ENCODE measurements at regions not wholly inside any gene's neighbourhood (a gene's known extent, or its start where the extent isn't known, plus 50 kb on each side); places are given as distances from the start of the nearest gene placed in this dataset.

DNA sequence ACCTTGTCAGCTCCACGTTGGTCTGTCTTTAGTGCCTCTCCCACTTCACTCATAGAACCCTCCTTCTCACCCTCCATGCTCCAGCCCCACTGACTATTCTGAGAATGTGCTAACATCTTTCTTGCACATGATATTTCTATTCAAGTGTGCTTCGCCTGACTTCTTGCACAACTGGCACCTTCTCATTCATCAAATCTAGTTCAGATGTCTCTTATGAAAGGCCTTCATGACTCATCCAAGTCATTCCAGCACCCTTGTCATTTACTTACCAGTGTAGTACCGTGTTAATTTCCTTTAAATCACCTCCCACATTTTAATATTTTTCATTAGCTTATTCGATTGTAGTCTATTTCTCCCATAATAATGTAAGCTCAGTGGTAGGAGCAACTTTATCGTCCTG is 197.8 kb upstream of the PIRT start:
- no peaks in the 10 kb centered on the region for H3K36me3 Mint-ChIP-seq (ENCODE audit: low read depth)
- H3K27me3 Mint-ChIP-seq (ENCODE audit: low read depth) = no peaks in the 10 kb centered on the region
- H3K9me3 Mint-ChIP-seq = peaks cover 18% of the 10 kb centered on the region
- no peak overlapping the region for H3K4me3 Mint-ChIP-seq
- H3K4me1 Mint-ChIP-seq = no peaks in the 10 kb centered on the region
- TF ChIP-seq, protein P1, sequence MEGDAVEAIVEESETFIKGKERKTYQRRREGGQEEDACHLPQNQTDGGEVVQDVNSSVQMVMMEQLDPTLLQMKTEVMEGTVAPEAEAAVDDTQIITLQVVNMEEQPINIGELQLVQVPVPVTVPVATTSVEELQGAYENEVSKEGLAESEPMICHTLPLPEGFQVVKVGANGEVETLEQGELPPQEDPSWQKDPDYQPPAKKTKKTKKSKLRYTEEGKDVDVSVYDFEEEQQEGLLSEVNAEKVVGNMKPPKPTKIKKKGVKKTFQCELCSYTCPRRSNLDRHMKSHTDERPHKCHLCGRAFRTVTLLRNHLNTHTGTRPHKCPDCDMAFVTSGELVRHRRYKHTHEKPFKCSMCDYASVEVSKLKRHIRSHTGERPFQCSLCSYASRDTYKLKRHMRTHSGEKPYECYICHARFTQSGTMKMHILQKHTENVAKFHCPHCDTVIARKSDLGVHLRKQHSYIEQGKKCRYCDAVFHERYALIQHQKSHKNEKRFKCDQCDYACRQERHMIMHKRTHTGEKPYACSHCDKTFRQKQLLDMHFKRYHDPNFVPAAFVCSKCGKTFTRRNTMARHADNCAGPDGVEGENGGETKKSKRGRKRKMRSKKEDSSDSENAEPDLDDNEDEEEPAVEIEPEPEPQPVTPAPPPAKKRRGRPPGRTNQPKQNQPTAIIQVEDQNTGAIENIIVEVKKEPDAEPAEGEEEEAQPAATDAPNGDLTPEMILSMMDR (IDR thresholded peaks at IDR 0.05; ENCODE audit: unreplicated experiment in 3 of 3) = no peak
- no peak overlapping the region for H3K27ac Mint-ChIP-seq

DNA sequence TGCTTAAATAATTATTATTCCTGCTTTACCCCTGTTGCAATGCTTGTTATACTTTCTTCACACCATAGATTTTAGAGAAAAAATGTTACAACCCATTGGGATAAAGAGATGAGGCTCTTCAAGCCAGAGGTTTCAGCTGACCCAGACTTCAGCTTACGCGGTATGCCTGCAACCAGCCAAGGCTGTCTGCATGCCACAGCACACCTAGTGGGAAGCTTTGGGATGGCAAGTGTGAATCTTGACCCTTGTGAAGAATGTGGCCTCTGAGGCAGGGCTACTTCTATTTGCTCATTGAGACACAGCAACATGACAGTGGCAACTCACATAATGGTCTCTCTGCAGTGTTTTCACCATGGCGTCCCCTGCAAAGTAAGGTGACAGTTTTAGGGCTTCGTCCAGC is 193.9 kb upstream of the PIRT start:
- no peaks in the 10 kb centered on the region for H3K36me3 Mint-ChIP-seq (ENCODE audit: low read depth)
- H3K27me3 Mint-ChIP-seq (ENCODE audit: low read depth) = no peaks in the 10 kb centered on the region
- H3K27ac Mint-ChIP-seq = no peak overlapping the region
- TF ChIP-seq, protein P1 (IDR thresholded peaks at IDR 0.05; ENCODE audit: unreplicated experiment in 3 of 3) = no peak
- H3K4me3 Mint-ChIP-seq = no peak overlapping the region
- H3K4me1 Mint-ChIP-seq = no peaks in the 10 kb centered on the region
- peaks cover 10% of the 10 kb centered on the region for H3K9me3 Mint-ChIP-seq

DNA sequence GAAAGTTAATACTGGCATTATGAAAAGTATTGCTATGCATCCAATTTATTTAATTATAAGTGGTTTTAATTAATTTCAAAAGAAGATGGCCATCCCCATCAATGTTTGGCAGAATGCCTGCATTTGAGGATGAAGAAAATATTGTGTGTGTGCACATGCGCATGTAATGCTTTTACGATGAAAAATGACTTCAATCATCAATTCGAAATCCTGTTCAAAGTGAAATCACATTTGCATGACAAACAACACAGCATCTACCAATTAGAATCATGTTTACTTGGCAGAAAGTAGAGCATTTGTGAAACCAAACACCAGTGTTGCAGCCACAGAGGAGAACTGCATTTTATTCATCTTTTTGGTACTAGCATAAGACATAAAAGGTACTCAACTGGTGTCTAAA is 191.9 kb upstream of the PIRT start:
- TF ChIP-seq, protein P1 (IDR thresholded peaks at IDR 0.05; ENCODE audit: unreplicated experiment in 3 of 3) = no peak
- no peak overlapping the region for H3K4me3 Mint-ChIP-seq
- H3K36me3 Mint-ChIP-seq (ENCODE audit: low read depth) = no peaks in the 10 kb centered on the region
- no peaks in the 10 kb centered on the region for H3K27me3 Mint-ChIP-seq (ENCODE audit: low read depth)
- H3K27ac Mint-ChIP-seq = no peak overlapping the region
- H3K9me3 Mint-ChIP-seq = peaks cover 7% of the 10 kb centered on the region
- H3K4me1 Mint-ChIP-seq = no peaks in the 10 kb centered on the region

DNA sequence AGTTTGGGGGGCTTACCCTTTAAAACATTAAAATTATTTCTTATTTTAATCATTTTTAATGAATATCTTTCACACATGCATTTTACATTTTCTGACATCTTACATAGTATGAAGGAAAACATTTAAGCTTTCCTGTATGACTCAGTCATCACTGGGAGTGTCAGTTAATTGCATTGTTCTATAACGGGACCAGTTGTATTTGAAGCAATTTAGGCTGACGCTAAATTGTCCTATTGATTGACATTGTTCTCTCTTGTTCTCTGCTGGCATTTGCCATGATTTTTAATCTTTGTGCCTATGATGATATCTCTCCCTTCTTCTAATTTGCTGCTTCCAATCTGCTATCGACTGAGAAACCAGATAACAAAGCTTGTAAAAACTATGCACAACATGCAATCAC is 190.5 kb upstream of the PIRT start:
- Mint-ChIP-seq H3K27ac (no peak overlapping the region), H3K27me3 (ENCODE audit: low read depth) (peaks cover 4% of the 10 kb centered on the region), H3K36me3 (ENCODE audit: low read depth) (no peaks in the 10 kb centered on the region), H3K4me3 (no peak overlapping the region), H3K4me1 (peaks cover 8% of the 10 kb centered on the region), H3K9me3 (peaks cover 7% of the 10 kb centered on the region)
- TF ChIP-seq, protein P1 (IDR thresholded peaks at IDR 0.05; ENCODE audit: unreplicated experiment in 3 of 3) = no peak

DNA sequence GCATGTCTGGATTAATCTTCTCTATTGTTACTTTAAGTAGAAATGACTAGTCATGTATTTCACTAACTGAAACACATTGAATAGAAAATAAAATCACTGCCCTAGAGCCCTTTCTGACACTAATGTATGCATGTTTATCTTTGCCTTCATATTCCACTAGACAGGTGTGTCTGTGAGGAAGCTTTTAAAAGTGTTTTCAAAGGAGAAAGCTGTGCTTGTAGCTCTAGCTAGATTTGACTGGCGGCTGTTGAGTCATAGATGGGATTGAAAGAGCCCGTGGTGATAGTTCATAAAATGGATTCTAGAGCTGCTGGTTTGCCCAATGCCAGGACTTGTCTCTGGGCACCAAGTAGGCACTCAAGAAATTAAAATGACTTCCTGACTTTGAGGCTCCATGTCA is 189.0 kb upstream of the PIRT start:
- Mint-ChIP-seq H3K4me1 (peaks cover 8% of the 10 kb centered on the region), H3K27ac (no peak overlapping the region)
- TF ChIP-seq, protein P1 (IDR thresholded peaks at IDR 0.05; ENCODE audit: unreplicated experiment in 3 of 3) = no peak

DNA sequence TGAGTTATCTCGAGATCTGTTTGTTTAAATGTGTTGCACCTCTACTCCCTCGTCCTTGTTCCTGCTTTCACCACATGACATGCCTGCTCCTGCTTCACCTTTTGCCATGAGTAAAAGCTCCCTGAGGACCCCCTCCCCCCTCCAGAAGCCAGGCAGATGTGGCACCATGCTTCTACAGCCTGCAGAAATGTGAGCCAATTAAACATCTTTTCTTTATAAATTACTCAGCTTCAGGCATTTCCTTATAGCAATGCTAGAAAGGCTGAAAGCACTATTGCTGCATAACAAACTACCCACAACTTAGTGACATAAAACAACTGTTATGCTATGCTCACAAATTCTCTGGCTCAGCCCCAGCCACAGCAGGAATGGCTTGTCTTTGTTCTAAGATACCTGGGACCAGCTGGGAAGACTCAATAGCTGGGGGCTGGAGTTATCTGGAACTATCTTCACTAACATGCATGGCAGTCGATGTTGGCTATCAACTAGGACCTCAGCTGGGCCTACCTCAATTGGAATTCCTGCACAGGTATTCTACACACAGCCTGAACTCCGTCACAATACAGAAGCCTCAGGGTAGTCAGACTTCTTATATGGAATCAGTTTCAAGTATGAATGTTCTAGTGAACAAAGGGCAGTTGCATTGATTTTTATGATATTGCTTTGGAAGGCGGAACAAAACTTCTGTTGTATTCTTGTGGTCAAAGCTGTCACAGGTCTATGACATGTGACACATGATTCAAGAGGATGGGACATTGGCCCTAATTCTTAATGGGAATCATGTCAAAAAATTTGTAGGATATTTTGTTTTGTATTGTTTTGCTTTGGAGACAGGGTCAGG is 186.0 kb upstream of the PIRT start:
- H3K4me1 Mint-ChIP-seq = peaks cover 21% of the 10 kb centered on the region
- no peak overlapping the region for H3K4me3 Mint-ChIP-seq
- peaks cover 4% of the 10 kb centered on the region for H3K27me3 Mint-ChIP-seq (ENCODE audit: low read depth)
- H3K9me3 Mint-ChIP-seq = no peaks in the 10 kb centered on the region
- H3K36me3 Mint-ChIP-seq (ENCODE audit: low read depth) = no peaks in the 10 kb centered on the region
- peak overlapping the region; percentile 3 to 46 (median 20) for H3K27ac Mint-ChIP-seq
- TF ChIP-seq, protein P1 (IDR thresholded peaks at IDR 0.05; ENCODE audit: unreplicated experiment in 3 of 3) = no peak

More for the DNA sequence above, 189.0 kb upstream of the PIRT start:
- H3K36me3 Mint-ChIP-seq (ENCODE audit: low read depth) = no peaks in the 10 kb centered on the region
- H3K4me3 Mint-ChIP-seq = no peak overlapping the region
- peaks cover 4% of the 10 kb centered on the region for H3K27me3 Mint-ChIP-seq (ENCODE audit: low read depth)
- peaks cover 7% of the 10 kb centered on the region for H3K9me3 Mint-ChIP-seq
